H9 (cell line): ENCODE measurements at regions not wholly inside any gene's neighbourhood (a gene's known extent, or its start where the extent isn't known, plus 50 kb on each side); places are given as distances from the start of the nearest gene placed in this dataset.

Experiments used
- DNase-seq: peaks from one replicate; pipeline ENCODE4 v3.0.0-alpha.2; 2017
- H2AFZ ChIP-seq: one replicate; pipeline ENCODE4 v1.6.1; 2013; ENCODE audit warnings: mild to moderate bottlenecking, low read length, control low read depth, moderate library complexity
- H2AK5ac ChIP-seq: 2 replicates; pipeline ENCODE4 v1.6.1; 2013; ENCODE audit warnings: low read length, control low read depth, mixed read lengths; ENCODE audit not compliant: insufficient read length
- H2BK120ac ChIP-seq: one replicate; pipeline ENCODE4 v1.6.1; 2013; ENCODE audit warnings: low read depth, mild to moderate bottlenecking, low read length, control low read depth, inconsistent platforms; ENCODE audit not compliant: poor library complexity, severe bottlenecking
- H2BK12ac ChIP-seq: 2 replicates; pipeline ENCODE4 v1.6.1; 2013; ENCODE audit warnings: low read length, control low read depth, mixed read lengths, low read depth; ENCODE audit not compliant: insufficient read length
- H2BK15ac ChIP-seq: 2 replicates; pipeline ENCODE4 v1.6.1; 2013; ENCODE audit warnings: low read depth, low read length, control low read depth
- H2BK20ac ChIP-seq: one replicate; pipeline ENCODE4 v1.6.1; 2013; ENCODE audit warnings: low read depth, mild to moderate bottlenecking, low read length, control low read depth, inconsistent platforms; ENCODE audit not compliant: poor library complexity, severe bottlenecking
- H2BK5ac ChIP-seq: 2 replicates; pipeline ENCODE4 v1.6.1; 2013; ENCODE audit warnings: low read length, control low read depth, mixed read lengths; ENCODE audit not compliant: insufficient read length
- H3K14ac ChIP-seq: 2 replicates; pipeline ENCODE4 v1.6.1; 2013; ENCODE audit warnings: low read length, control low read depth; ENCODE audit not compliant: insufficient read depth
- H3K18ac ChIP-seq: 2 replicates; pipeline ENCODE4 v1.6.1; 2013; ENCODE audit warnings: low read depth, mild to moderate bottlenecking, mixed read lengths, low read length, control low read depth; ENCODE audit not compliant: insufficient read length
- H3K23ac ChIP-seq: 2 replicates; pipeline ENCODE4 v1.6.1; 2013; ENCODE audit warnings: low read length, control low read depth, mixed read lengths, low read depth; ENCODE audit not compliant: insufficient read length
- H3K23me2 ChIP-seq: 2 replicates; pipeline ENCODE4 v1.6.1; 2013; ENCODE audit warnings: low read depth, mild to moderate bottlenecking, mixed read lengths, low read length, control low read depth; ENCODE audit not compliant: insufficient read length, poor library complexity, severe bottlenecking
- H3K27ac ChIP-seq: 2 replicates; pipeline ENCODE4 v1.5.1; 2013; ENCODE audit warnings: low read length, control low read depth, mixed read lengths, low read depth; ENCODE audit not compliant: insufficient read length
- H3K27me3 ChIP-seq: 2 replicates; pipeline ENCODE4 v1.6.1; 2013; ENCODE audit warnings: low read length, control low read depth, inconsistent platforms; ENCODE audit not compliant: insufficient read depth
- H3K4ac ChIP-seq: 2 replicates; pipeline ENCODE4 v1.6.1; 2013; ENCODE audit warnings: low read depth, mild to moderate bottlenecking, control low read depth, inconsistent platforms, low read length, moderate library complexity
- H3K4me1 ChIP-seq: 2 replicates; pipeline ENCODE4 v1.6.1; 2013; ENCODE audit warnings: low read length, control low read depth, inconsistent platforms; ENCODE audit not compliant: insufficient read depth
- H3K4me2 ChIP-seq: 2 replicates; pipeline ENCODE4 v1.6.1; 2013; ENCODE audit warnings: low read length, control low read depth, mixed read lengths; ENCODE audit not compliant: insufficient read length, insufficient read depth
- H3K56ac ChIP-seq: 2 replicates; pipeline ENCODE4 v1.6.1; 2013; ENCODE audit warnings: low read depth, mild to moderate bottlenecking, mixed read lengths, low read length, control low read depth; ENCODE audit not compliant: insufficient read length
- H3K79me1 ChIP-seq: 2 replicates; pipeline ENCODE4 v1.6.1; 2013; ENCODE audit warnings: low read depth, mild to moderate bottlenecking, moderate library complexity, low read length, control low read depth, inconsistent platforms; ENCODE audit not compliant: insufficient read depth, poor library complexity, severe bottlenecking
- H3K79me2 ChIP-seq: 2 replicates; pipeline ENCODE4 v1.6.1; 2013; ENCODE audit warnings: low read length, control low read depth, inconsistent platforms; ENCODE audit not compliant: insufficient read depth
- H3K9ac ChIP-seq: 2 replicates; pipeline ENCODE4 v1.6.1; 2013; ENCODE audit warnings: low read length, control low read depth, mixed read lengths; ENCODE audit not compliant: insufficient read length; ENCODE audit errors: extremely low read depth
- H3K9me3 ChIP-seq: one replicate; pipeline ENCODE4 v1.6.1; 2013; ENCODE audit warnings: low read depth, low read length, inconsistent platforms; ENCODE audit not compliant: control insufficient read depth
- H3T11ph ChIP-seq: one replicate; pipeline ENCODE4 v1.6.1; 2013; ENCODE audit warnings: mild to moderate bottlenecking, low read length, control low read depth, inconsistent platforms
- H4K20me1 ChIP-seq: one replicate; pipeline ENCODE4 v1.6.1; 2013; ENCODE audit not compliant: control insufficient read depth, insufficient read length, insufficient read depth
- H4K5ac ChIP-seq: 2 replicates; pipeline ENCODE4 v1.6.1; 2013; ENCODE audit warnings: low read depth, mild to moderate bottlenecking, mixed read lengths, low read length, control low read depth; ENCODE audit not compliant: insufficient read length
- H4K8ac ChIP-seq: replicated peaks from 2 replicates; pipeline ENCODE4 v1.6.1; 2013; ENCODE audit warnings: low read length, control low read depth, mixed read lengths, low read depth; ENCODE audit not compliant: insufficient read length
- H4K91ac ChIP-seq: 2 replicates; pipeline ENCODE4 v1.6.1; 2013; ENCODE audit warnings: low read depth, mild to moderate bottlenecking, moderate library complexity, mixed read lengths, low read length, control low read depth; ENCODE audit not compliant: insufficient read length
- H3K27ac Mint-ChIP-seq, 3 experiments: 2 replicates in 2 of 3; 3 replicates in 1 of 3; pipeline ENCODE4 v1.8.0; 2020 to 2021; ENCODE audit warnings: mixed read lengths in 3 of 3, mild to moderate bottlenecking in 1 of 3, moderate library complexity in 1 of 3
- H3K27me3 Mint-ChIP-seq: 2 replicates; pipeline ENCODE4 v1.8.0; 2021; ENCODE audit warnings: low read depth, mild to moderate bottlenecking, moderate library complexity, mixed read lengths
- H3K36me3 Mint-ChIP-seq, 3 experiments: 2 replicates in 2 of 3; 3 replicates in 1 of 3; pipeline ENCODE4 v1.8.0; 2020 to 2021; ENCODE audit warnings: low read depth in 3 of 3, mixed read lengths in 3 of 3; ENCODE audit not compliant: insufficient read depth in 1 of 3
- H3K4me1 Mint-ChIP-seq, 2 experiments: 2 replicates each; pipeline ENCODE4 v1.8.0; 2020; ENCODE audit warnings: mixed read lengths in 2 of 2
- H3K4me3 Mint-ChIP-seq, 2 experiments: 2 replicates in 1 of 2; 3 replicates in 1 of 2; pipeline ENCODE4 v1.8.0; 2020 to 2021; ENCODE audit warnings: mild to moderate bottlenecking in 2 of 2, mixed read lengths in 2 of 2, moderate library complexity in 1 of 2
- H3K9me3 Mint-ChIP-seq, 2 experiments: 2 replicates in 1 of 2; 3 replicates in 1 of 2; pipeline ENCODE4 v1.8.0; 2020; ENCODE audit warnings: mild to moderate bottlenecking in 2 of 2, mixed read lengths in 2 of 2, moderate library complexity in 1 of 2
- CTCF ChIP-seq: fragments of 200-600 bp; sonication (generic); conservative IDR thresholded peaks from 3 replicates; pipeline ENCODE4 v1.8.0; 2021; ENCODE audit warnings: antibody characterized with exemption, mild to moderate bottlenecking
- WGBS: extraction: QIAGEN DNeasy Blood & Tissue Kit; methylation state at CpG from one replicate; pipeline ENCODE4 v1.1.7; 2013; ENCODE audit warnings: missing lambda C conversion rate, low lambda C conversion rate, mixed read lengths; ENCODE audit not compliant: insufficient read length; ENCODE audit errors: extremely low coverage; 5-methylcytosine and 5-hydroxymethylcytosine counted together

DNA sequence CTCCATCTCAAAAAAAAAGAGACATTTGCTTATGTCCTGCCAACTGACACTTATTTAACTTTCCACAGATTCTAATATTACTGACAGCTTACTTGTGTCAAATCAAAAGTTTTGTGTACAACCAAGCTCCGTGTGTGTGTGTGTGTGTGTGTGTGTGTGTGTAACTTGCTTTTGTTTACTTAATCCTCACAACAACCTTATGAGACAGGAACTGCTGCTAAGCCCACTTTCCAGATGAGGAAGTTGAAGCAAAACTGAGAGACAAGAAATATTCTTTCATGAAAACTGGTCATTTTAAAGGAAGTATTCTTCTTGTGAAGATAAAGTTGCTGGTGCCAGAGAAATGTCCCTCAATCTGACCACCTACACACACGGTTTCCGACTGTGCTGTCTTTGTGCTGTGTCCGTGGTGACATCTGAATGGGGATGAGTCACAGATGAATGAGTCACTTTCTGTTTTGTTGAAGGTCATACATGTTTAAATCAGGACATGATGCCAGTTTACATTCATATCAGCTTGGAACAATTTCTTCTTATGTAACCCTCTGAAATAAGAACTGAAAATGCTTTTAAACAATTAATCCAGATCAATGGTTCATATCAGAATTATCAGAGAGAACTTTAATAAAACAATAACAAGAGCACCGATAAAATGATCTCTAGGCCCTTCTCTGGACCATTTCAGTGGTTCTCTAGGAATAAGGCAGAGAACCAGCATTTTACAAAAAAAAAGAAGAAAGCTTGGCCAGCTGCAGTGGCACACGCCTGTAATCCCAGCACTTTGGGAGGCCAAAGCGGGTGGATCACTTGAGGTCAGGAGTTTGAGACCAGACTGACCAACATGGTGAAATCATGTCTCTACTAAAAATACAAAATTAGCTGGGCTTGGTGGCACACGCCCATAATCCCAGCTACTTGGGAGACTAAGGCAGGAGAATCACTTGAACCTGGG is 95.5 kb downstream of the THNSL2 start:
- no peaks in the 10 kb centered on the region for H3K27me3 ChIP-seq
- H3K4me2 ChIP-seq: no peak overlapping the region
- no peak for DNase-seq
- no peak overlapping the region for H3K18ac ChIP-seq
- H3K36me3 Mint-ChIP-seq: peaks cover 4 to 11% (median 4%) of the 10 kb centered on the region in 3 experiments; a peak in 4 of 7 replicates
- peaks cover 6% of the 10 kb centered on the region; the same call in 1 of the 2 replicates for H3K27me3 Mint-ChIP-seq
- H3K4ac ChIP-seq: no peak overlapping the region
- no peak overlapping the region for H2BK15ac ChIP-seq
- H3K56ac ChIP-seq: no peak overlapping the region
- no peak for TF ChIP-seq CTCF
- no CpG with 5 or more reads among the region's 8 CpGs for WGBS
- H2BK20ac ChIP-seq: no peak overlapping the region
- H2BK120ac ChIP-seq: no peak overlapping the region
- no peak overlapping the region for H2BK12ac ChIP-seq
- H3K14ac ChIP-seq: no peak overlapping the region
- no peak overlapping the region for H2AFZ ChIP-seq
- peaks cover 17% of the 10 kb centered on the region in 2 experiments; a peak in 4 of 5 replicates for H3K9me3 Mint-ChIP-seq
- H4K5ac ChIP-seq: no peak overlapping the region
- H3T11ph ChIP-seq: no peak overlapping the region
- no peaks in the 10 kb centered on the region for H3K9me3 ChIP-seq
- H3K27ac Mint-ChIP-seq: no peak overlapping the region
- no peak overlapping the region for H4K91ac ChIP-seq
- H3K79me2 ChIP-seq: no peaks in the 10 kb centered on the region
- no peak overlapping the region for H4K8ac ChIP-seq
- no peak overlapping the region for H3K4me3 Mint-ChIP-seq
- H3K4me1 Mint-ChIP-seq: peaks cover 6 to 10% of the 10 kb centered on the region in 2 experiments; a peak in 3 of 4 replicates
- H3K23ac ChIP-seq: no peak overlapping the region
- H3K23me2 ChIP-seq: no peaks in the 10 kb centered on the region
- H3K4me1 ChIP-seq: no peaks in the 10 kb centered on the region
- H2AK5ac ChIP-seq: no peak overlapping the region
- no peaks in the 10 kb centered on the region for H4K20me1 ChIP-seq
- no peak overlapping the region for H2BK5ac ChIP-seq
- H3K79me1 ChIP-seq: no peaks in the 10 kb centered on the region
- no peak overlapping the region for H3K9ac ChIP-seq
- no peak overlapping the region for H3K27ac ChIP-seq
